ENCODE measurements at regions not wholly inside any gene's neighbourhood (a gene's known extent, or its start where the extent isn't known, plus 50 kb on each side); places are given as distances from the start of the nearest gene placed in this dataset.
"Not testable (repeated sequence)": the region's sequence is repeated elsewhere in the genome, so short reads cannot be mapped to it uniquely, and the experiment has no call there.

GRCh38 chr9:73049280-73049679 lies 96.4 kb upstream of the ALDH1A1 start:
- Histone ChIP-seq H3K36me3 (no peaks in the 10 kb centered on the region), H3K27ac (no peak overlapping the region), H3K4me1 (no peaks in the 10 kb centered on the region), H3K4me3 (no peak overlapping the region), H3K9me3 (no peaks in the 10 kb centered on the region), H3K27me3 (no peaks in the 10 kb centered on the region)
- intact Hi-C loops (cut with DNase I), result no loop called here
- ATAC-seq (no peak), DNase-seq (no peak)
- TF ChIP-seq CTCF (IDR thresholded peaks at IDR 0.05), result no peak

- Histone ChIP-seq H3K9me3 (no peaks in the 10 kb centered on the region), H3K27ac (no peak overlapping the region), H3K4me1 (no peaks in the 10 kb centered on the region), H3K4me3 (no peak overlapping the region), H3K36me3 (no peaks in the 10 kb centered on the region), H3K27me3 (no peaks in the 10 kb centered on the region)
- intact Hi-C loops (cut with DNase I), result no loop called here
- no peak for ATAC-seq
- DNase-seq, result no peak
- TF ChIP-seq CTCF (IDR thresholded peaks at IDR 0.05), result no peak
Measured at GRCh38 chr9:73046769-73047168, 93.9 kb upstream of the ALDH1A1 start.

- H3K9me3 ChIP-seq; DNase-seq; H3K4me3 ChIP-seq; H3K27me3 ChIP-seq; H3K36me3 ChIP-seq; H3K27ac ChIP-seq; intact Hi-C loops (cut with DNase I); ATAC-seq; H3K4me1 ChIP-seq: not testable (repeated sequence)
Measured at GRCh38 chr9:73044776-73045175, 91.9 kb upstream of the ALDH1A1 start.

- no peak for ATAC-seq
- no peak overlapping the region for H3K27ac ChIP-seq
Measured at GRCh38 chr9:73042155-73042554, 89.3 kb upstream of the ALDH1A1 start.

GRCh38 chr9:73039271-73040263 lies 86.7 kb upstream of the ALDH1A1 start:
- H3K9me3 ChIP-seq, result no peaks in the 10 kb centered on the region
- no peaks in the 10 kb centered on the region for H3K27me3 ChIP-seq
- peak overlapping the region in 1 of 2 donors; percentile 54 for H3K27ac ChIP-seq
- peak; percentile 56 for ATAC-seq
- H3K36me3 ChIP-seq, result no peaks in the 10 kb centered on the region
- TF ChIP-seq CTCF (IDR thresholded peaks at IDR 0.05), result no peak
- no peaks in the 10 kb centered on the region for H3K4me1 ChIP-seq
- no peak overlapping the region for H3K4me3 ChIP-seq
- intact Hi-C loops (cut with DNase I), result no loop called here
- DNase-seq, result peak in 2 of 4 donors; percentile 87 to 90

More at GRCh38 chr9:73042155-73042554, 89.3 kb upstream of the ALDH1A1 start:
- Histone ChIP-seq H3K9me3 (no peaks in the 10 kb centered on the region), H3K36me3 (no peaks in the 10 kb centered on the region), H3K4me1 (no peaks in the 10 kb centered on the region), H3K27me3 (no peaks in the 10 kb centered on the region), H3K4me3 (no peak overlapping the region)
- intact Hi-C loops (cut with DNase I), result no loop called here
- no peak for TF ChIP-seq CTCF (IDR thresholded peaks at IDR 0.05)
- no peak for DNase-seq
